HL-60 (cell line): ENCODE measurements at regions not wholly inside any gene's neighbourhood (a gene's known extent, or its start where the extent isn't known, plus 50 kb on each side); places are given as distances from the start of the nearest gene placed in this dataset.

Experiments used
- GABPA ChIP-seq: IDR thresholded peaks from 2 replicates; pipeline ENCODE4 v1.6.1; 2012; ENCODE audit warnings: low read depth
- POLR2AphosphoS5 ChIP-seq: IDR thresholded peaks from 2 replicates; pipeline ENCODE4 v1.6.1; 2012; ENCODE audit warnings: low read depth
- SPI1 ChIP-seq: IDR thresholded peaks from 2 replicates; pipeline ENCODE4 v1.6.1; 2012; ENCODE audit warnings: low read depth, mild to moderate bottlenecking, borderline replicate concordance
- TF ChIP-seq, protein P1 (sequence below): IDR thresholded peaks from 2 replicates; pipeline ENCODE4 v1.6.1; 2012; ENCODE audit warnings: low read depth; ENCODE audit not compliant: insufficient replicate concordance
- TF ChIP-seq, protein P2 (sequence below): IDR thresholded peaks from one replicate; pipeline ENCODE4 v1.5.1; 2011; ENCODE audit warnings: low read length, control low read depth, inconsistent platforms; ENCODE audit not compliant: insufficient read depth

DNA sequence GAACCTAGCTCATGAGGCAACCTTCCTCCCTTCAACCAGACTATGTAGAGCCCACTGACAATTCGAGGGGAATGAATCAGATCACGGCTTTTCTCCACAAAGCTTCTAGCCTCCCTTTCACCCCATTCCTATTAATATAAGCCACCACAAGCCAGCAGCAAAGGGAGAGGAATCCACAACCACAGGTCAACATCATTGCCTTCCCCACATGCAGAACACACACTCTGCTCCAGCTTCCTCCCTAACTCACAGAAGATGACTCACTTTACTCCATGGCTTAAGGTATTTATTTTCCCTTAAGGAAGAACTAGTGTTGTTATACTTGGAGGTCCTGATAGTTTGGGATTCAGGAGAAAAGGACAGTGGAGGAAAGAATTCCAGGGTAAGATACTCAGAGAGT, 272.2 kb downstream of the C1D start:
- TF ChIP-seq POLR2AphosphoS5: no peak
- TF ChIP-seq, protein P1, sequence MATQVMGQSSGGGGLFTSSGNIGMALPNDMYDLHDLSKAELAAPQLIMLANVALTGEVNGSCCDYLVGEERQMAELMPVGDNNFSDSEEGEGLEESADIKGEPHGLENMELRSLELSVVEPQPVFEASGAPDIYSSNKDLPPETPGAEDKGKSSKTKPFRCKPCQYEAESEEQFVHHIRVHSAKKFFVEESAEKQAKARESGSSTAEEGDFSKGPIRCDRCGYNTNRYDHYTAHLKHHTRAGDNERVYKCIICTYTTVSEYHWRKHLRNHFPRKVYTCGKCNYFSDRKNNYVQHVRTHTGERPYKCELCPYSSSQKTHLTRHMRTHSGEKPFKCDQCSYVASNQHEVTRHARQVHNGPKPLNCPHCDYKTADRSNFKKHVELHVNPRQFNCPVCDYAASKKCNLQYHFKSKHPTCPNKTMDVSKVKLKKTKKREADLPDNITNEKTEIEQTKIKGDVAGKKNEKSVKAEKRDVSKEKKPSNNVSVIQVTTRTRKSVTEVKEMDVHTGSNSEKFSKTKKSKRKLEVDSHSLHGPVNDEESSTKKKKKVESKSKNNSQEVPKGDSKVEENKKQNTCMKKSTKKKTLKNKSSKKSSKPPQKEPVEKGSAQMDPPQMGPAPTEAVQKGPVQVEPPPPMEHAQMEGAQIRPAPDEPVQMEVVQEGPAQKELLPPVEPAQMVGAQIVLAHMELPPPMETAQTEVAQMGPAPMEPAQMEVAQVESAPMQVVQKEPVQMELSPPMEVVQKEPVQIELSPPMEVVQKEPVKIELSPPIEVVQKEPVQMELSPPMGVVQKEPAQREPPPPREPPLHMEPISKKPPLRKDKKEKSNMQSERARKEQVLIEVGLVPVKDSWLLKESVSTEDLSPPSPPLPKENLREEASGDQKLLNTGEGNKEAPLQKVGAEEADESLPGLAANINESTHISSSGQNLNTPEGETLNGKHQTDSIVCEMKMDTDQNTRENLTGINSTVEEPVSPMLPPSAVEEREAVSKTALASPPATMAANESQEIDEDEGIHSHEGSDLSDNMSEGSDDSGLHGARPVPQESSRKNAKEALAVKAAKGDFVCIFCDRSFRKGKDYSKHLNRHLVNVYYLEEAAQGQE: no peak
- TF ChIP-seq, protein P2, sequence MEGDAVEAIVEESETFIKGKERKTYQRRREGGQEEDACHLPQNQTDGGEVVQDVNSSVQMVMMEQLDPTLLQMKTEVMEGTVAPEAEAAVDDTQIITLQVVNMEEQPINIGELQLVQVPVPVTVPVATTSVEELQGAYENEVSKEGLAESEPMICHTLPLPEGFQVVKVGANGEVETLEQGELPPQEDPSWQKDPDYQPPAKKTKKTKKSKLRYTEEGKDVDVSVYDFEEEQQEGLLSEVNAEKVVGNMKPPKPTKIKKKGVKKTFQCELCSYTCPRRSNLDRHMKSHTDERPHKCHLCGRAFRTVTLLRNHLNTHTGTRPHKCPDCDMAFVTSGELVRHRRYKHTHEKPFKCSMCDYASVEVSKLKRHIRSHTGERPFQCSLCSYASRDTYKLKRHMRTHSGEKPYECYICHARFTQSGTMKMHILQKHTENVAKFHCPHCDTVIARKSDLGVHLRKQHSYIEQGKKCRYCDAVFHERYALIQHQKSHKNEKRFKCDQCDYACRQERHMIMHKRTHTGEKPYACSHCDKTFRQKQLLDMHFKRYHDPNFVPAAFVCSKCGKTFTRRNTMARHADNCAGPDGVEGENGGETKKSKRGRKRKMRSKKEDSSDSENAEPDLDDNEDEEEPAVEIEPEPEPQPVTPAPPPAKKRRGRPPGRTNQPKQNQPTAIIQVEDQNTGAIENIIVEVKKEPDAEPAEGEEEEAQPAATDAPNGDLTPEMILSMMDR: no peak
- no peak for TF ChIP-seq SPI1
- TF ChIP-seq GABPA: no peak
